BE2C (cell line): ENCODE measurements at regions not wholly inside any gene's neighbourhood (a gene's known extent, or its start where the extent isn't known, plus 50 kb on each side); places are given as distances from the start of the nearest gene placed in this dataset.
A peak's percentile ranks its signal among the peaks of the same experiment; 100 is the strongest.

ENCODE experiments used
- DNase-seq: peaks from one replicate; pipeline ENCODE4 v3.0.0-alpha.2; 2020
- H3K27me3 ChIP-seq: fragments of 250-450 bp; sonication (Bioruptor Pico); 2 replicates; pipeline ENCODE4 v1.5.1; 2020; ENCODE audit warnings: mild to moderate bottlenecking
- H3K36me3 ChIP-seq: fragments of 250-450 bp; sonication (Bioruptor Pico); 2 replicates; pipeline ENCODE4 v1.5.1; 2020; ENCODE audit warnings: mild to moderate bottlenecking
- H3K4me1 ChIP-seq: fragments of 250-450 bp; sonication (Bioruptor Pico); 2 replicates; pipeline ENCODE4 v1.5.1; 2020
- H3K4me3 ChIP-seq: 2 replicates; pipeline ENCODE4 v1.5.1; 2011; ENCODE audit warnings: low read depth, low read length
- H3K9me3 ChIP-seq: fragments of 250-450 bp; sonication (Bioruptor Pico); 2 replicates; pipeline ENCODE4 v1.5.1; 2020
- TF ChIP-seq, protein P1 (sequence below): IDR thresholded peaks from 2 replicates; pipeline ENCODE4 v1.5.1; 2012; ENCODE audit warnings: mild to moderate bottlenecking, low read depth, low read length

DNA sequence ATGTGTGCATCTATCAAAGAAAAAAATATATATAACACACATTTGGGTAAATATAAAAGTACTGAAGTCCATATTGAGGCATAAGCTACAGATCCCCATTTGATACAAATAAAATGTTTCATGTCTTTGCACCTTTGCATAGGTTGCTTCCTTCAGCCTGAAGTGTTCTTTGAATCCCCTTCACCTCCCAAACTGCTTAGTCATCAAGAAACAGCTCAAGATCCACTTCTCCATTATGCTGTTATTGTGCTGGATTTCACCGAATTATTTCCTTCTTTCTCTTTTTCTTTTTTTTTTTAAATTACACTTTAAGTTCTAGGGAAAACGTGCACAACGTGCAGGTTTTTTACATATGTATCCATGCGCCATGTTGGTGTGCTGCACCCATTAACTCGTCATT is 419.1 kb downstream of the ENC1 start:
- no peaks in the 10 kb centered on the region for H3K4me1 ChIP-seq
- H3K4me3 ChIP-seq, result no peak overlapping the region
- DNase-seq, result no peak
- TF ChIP-seq, protein P1, sequence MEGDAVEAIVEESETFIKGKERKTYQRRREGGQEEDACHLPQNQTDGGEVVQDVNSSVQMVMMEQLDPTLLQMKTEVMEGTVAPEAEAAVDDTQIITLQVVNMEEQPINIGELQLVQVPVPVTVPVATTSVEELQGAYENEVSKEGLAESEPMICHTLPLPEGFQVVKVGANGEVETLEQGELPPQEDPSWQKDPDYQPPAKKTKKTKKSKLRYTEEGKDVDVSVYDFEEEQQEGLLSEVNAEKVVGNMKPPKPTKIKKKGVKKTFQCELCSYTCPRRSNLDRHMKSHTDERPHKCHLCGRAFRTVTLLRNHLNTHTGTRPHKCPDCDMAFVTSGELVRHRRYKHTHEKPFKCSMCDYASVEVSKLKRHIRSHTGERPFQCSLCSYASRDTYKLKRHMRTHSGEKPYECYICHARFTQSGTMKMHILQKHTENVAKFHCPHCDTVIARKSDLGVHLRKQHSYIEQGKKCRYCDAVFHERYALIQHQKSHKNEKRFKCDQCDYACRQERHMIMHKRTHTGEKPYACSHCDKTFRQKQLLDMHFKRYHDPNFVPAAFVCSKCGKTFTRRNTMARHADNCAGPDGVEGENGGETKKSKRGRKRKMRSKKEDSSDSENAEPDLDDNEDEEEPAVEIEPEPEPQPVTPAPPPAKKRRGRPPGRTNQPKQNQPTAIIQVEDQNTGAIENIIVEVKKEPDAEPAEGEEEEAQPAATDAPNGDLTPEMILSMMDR, result no peak
- no peaks in the 10 kb centered on the region for H3K27me3 ChIP-seq
- H3K9me3 ChIP-seq, result peaks cover 2% of the 10 kb centered on the region; the same call in 1 of the 2 replicates
- H3K36me3 ChIP-seq, result no peaks in the 10 kb centered on the region

DNA sequence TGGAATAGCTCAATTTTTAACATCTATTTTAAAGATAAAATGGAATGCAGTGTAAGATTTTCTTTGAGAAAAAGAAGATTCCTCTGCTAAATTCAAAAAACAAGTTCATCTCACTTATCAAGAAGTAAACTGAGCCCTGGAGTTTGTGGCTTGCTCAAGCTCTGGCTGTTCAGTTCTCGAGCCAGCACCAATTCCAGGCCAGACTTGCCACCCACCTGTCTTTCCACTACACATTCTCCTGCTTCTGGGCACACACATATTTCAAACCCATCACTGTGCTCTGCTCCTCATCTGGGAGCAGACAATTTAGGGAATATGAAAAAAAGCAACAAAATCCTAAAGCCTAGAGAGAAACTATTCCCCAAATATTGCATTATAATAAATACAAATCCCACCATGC is 424.5 kb downstream of the ENC1 start:
- TF ChIP-seq, protein P1, result no peak
- no peaks in the 10 kb centered on the region for H3K27me3 ChIP-seq
- no peaks in the 10 kb centered on the region for H3K4me1 ChIP-seq
- no peaks in the 10 kb centered on the region for H3K36me3 ChIP-seq
- no peak for DNase-seq
- no peak overlapping the region for H3K4me3 ChIP-seq
- H3K9me3 ChIP-seq, result no peaks in the 10 kb centered on the region

DNA sequence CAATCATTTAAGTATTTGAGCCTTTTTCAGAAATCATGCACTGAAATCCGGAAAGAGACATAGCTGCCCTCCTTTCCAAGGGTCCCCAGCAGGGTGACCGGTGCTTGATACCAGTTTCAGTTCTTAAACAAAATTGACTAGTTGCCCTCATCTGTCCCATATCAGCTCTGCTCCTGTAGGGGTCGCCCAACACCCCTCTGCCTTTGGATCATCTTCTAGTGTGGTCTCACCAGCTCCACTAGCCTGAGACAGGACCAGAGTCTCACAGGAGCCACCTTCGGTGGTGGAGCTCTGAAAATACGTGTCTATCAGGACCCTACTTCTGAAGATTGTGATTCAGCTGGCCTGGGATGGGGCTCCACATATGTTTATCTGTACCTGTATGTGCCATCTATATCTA is 428.2 kb downstream of the ENC1 start:
- H3K9me3 ChIP-seq, result no peaks in the 10 kb centered on the region
- no peaks in the 10 kb centered on the region for H3K4me1 ChIP-seq

DNA sequence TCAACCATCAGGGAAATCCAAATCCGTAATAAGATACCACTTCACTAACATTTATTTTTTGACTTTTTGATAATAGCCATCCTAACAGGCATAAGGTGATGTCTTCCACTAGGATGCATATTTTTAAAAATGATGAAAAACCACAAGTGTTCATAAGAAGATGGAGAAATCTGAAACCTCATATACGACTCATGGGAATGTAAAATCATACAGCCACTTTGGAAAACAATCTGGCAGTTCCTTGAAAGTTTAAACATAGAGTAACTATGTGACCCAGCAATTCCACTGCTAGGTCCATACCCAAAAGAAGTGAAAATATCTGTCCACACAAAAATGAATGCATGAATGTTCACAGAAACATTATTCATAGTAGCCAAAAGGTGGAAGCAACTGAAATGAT is 431.0 kb downstream of the ENC1 start:
- Histone ChIP-seq H3K27me3 (no peaks in the 10 kb centered on the region), H3K4me1 (peaks cover 5% of the 10 kb centered on the region), H3K36me3 (no peaks in the 10 kb centered on the region), H3K9me3 (no peaks in the 10 kb centered on the region), H3K4me3 (no peak overlapping the region)
- TF ChIP-seq, protein P1, result no peak
- no peak for DNase-seq

More for the DNA sequence above, 428.2 kb downstream of the ENC1 start:
- H3K36me3 ChIP-seq, result no peaks in the 10 kb centered on the region
- DNase-seq, result peak; percentile 47
- TF ChIP-seq, protein P1, result peak; percentile 65
- no peaks in the 10 kb centered on the region for H3K27me3 ChIP-seq
- H3K4me3 ChIP-seq, result no peak overlapping the region

DNA sequence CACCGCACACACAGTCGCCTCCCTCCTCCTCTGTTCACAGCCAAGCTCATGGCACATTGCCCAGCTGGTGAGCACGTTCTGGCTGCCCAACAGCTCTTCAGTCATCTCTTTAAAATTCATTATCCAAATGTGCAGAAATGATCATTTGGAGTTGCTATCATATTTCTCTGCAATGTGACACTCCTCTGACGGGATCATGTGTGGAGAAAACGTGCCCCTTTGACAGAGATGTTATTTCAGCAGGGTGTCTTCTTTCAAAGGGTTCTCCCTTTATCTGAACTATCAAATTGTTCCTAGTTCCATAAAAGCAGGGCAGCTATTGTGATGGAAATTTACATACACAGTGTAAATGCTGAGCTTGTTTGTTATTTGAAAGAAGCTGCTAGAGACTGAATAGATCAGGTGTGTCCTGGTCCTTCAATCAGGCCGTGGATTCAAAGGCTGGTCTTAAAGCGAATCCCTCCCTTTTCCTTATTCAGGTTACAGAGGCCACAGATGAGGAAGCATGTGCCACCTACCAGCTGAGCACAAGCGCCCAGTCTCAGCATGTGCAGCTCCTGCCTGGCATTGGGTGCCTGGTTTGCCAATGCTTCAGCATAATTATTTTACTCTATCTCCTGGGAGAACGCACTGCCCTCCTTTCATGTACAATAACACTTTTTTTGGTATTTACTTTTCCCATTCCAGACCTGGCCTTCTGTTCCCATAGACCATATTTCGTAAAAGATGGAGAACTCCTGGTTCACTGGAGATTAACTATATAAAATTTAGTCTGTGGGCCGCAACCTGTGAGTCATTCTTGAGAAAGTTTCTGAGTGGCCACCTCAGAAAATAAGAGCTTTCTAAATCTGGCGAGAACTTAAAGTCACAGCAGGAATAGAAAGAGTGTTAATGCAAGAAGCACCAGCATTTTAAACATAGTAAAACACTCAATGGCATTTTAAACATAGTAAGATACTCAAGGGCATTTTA is 433.7 kb downstream of the ENC1 start:
- H3K4me1 ChIP-seq, result peaks cover 10% of the 10 kb centered on the region
- no peaks in the 10 kb centered on the region for H3K36me3 ChIP-seq
- H3K4me3 ChIP-seq, result no peak overlapping the region
- DNase-seq, result peak; percentile 54
- TF ChIP-seq, protein P1, result no peak
- H3K27me3 ChIP-seq, result no peaks in the 10 kb centered on the region
- no peaks in the 10 kb centered on the region for H3K9me3 ChIP-seq

DNA sequence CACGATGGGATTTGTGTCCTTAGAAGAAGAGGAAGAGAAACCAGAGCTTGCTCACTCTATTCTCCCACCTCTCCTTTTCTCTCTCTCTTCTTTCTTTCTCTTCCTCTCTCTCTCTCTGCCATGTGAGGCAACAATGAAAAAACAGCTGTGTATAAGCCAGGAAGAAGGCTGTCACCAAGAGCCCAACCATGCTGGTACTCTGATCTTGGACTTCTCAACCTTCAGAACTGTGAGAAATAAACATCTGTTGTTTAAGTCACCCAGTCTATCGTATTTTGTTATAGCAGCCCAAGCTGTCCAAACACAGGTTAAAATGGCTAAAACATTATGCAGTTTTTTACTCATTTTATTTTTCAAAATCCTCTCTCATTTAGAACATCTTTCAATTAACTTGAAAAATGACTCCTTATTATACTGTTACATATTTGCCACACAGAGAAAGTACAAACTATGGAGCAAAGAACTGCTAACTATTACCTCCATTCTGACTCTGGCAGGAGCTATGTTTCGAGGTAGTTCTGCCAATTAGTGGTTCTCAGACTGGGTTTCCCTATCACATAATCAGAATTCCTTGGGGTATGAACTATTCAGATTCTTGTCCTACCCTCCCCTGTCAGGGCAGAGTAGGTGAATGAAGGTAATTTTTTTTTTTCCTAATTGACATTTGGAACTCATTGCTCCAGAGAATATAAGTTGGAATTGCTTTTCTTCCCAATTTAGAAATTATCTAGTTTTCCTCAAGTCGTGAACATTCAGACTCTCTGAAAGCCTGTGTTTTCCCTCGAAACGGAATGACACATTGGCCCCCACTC is 434.6 kb downstream of the ENC1 start:
- H3K36me3 ChIP-seq, result no peaks in the 10 kb centered on the region
- no peaks in the 10 kb centered on the region for H3K27me3 ChIP-seq
- peaks cover 19% of the 10 kb centered on the region for H3K4me1 ChIP-seq
- no peak for DNase-seq
- no peak overlapping the region for H3K4me3 ChIP-seq
- TF ChIP-seq, protein P1, result no peak
- H3K9me3 ChIP-seq, result no peaks in the 10 kb centered on the region
